Stimulated activated CD4-positive, alpha-beta T cell treated with anti-CD3 and anti-CD28 coated beads, Interleukin-1b, Interleukin-23, amount 100 ng/mL, for 48 hours (primary cell): ENCODE measurements at regions not wholly inside any gene's neighbourhood (a gene's known extent, or its start where the extent isn't known, plus 50 kb on each side); places are given as distances from the start of the nearest gene placed in this dataset.

ENCODE experiments used
- DNase-seq: peaks from one replicate; pipeline ENCODE4 v3.0.0-alpha.2; 2020

DNA sequence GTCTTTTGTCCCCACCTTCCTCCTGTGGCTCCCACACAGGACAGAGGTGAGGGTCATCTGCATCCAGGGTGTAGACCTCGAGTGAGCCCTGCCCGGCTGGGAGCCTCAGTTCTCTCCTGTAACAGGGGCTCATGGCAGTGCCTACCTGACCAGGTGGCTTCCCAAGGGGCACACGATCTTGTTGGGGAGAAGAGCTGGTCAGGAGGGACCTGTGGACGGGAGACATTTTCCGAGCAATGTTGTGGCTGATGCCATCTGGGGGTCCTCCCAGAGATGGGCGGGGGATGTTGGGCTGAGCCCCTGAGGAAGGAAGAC lies 51.9 kb downstream of the CEBPB start:
- DNase-seq = no peak

DNA sequence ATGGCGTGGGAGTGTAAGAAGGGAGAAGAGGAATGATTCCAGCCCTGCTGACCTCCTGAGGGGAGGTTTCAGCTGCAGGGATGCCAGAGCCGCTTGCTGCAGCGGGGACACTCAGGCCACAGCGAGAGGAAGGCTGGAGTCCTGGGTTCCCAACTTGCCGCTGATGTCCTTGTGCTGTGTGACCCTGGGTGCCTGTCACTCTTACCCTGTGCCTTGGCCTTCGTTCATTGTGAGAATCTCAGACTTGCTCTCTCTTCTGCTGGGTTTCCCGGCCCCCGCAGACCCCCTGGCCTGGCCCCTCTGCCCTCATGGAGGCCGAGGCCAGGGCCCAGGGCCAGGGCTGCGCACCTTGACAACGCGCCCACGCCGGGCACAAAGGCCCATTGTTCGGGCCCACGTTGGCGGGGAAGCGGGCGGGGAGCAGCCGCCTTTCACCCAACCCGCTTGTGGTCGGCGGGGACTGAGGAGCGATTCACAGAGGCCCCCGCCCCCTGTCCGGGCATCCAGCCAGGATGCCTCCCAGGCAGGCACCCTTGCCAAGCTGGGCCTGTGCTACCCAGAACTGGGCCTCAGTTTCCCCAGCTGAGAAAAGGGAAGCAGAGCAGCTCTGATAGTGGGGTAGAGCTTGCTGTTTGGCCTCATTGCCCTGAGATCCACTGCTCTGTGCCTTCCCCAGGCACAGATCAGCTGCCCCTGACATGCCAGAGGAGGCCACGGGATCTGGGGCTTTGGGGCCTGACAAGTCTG lies 52.4 kb downstream of the CEBPB start:
- DNase-seq = no peak

DNA sequence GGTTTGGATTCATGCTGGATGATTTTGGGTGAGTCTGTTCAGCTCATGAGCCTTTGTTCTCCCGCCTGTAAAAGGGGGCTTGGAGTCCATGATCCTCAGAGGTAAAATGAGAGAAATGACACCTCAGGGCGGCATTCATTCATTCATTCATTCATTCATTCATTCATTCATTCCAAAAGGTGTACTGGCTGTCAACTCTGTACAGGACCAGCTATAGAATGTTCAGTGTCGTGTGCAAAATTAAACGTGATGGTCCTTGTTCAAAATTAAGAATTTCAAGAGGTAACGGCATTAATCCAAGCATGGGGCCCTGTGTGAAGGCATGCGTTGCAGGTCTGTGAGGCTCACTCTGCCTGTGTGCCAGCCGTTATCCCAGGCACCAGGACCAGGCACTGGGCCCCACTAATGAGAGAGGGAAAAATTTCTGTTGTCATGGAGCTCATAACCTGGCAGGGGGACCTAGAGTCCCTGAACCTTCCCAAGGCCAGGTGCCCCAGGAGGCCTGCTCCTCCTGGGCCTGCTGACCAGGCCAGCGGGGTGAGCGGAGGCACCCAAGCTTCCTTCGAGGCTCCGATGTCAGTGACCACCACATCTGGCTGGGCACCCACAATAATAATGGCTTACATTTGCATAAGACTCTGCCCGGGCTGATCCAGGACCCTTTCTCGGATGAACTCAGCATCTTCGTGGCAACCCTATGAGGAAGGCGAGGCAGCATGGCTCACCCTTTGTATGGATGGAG lies 53.2 kb downstream of the CEBPB start:
- no peak for DNase-seq

GRCh38 chr20:50244352-50245149 lies 53.9 kb downstream of the CEBPB start:
- no peak for DNase-seq

GRCh38 chr20:50245498-50246366 lies 55.1 kb downstream of the CEBPB start:
- no peak for DNase-seq

DNA sequence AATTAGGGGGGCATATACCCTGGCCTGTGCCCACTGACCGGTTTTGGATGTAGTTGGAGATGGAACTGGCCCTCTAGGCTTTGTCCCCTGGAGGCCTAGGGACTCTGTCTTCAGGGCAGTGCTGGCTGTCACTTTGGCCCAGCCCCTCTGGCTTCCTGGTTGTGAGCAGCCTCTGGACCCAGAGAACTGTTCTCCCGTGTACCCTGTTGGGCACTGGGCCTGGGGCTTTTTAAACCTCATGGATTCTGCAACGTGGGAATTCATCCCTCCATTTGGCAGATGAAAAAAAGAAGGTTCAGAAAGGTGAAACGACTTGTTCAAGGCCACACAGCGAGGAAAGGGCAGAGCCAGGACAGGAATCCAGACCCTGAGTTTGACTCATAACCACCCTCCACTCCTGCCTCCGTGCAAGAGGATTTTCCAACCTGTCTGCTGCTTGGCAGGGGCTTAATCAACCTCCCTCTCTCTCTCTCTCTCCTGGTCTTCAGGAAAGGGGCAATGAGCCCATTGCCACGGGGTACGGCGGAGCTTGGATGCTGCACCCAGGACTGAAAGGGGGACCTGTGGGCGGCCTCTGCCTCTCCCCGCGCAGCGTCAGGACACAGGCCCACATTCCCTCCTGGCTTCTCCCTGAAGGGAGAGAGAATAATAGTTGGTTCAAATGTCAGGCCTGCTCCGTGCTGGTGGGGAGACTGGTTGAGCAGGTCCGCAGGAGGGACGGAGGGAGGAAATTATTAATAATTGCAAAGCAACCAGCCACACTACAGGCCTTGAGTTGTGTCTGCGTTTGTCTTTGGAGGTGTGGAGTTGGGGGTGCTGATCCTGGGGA lies 56.0 kb downstream of the CEBPB start:
- no peak for DNase-seq

DNA sequence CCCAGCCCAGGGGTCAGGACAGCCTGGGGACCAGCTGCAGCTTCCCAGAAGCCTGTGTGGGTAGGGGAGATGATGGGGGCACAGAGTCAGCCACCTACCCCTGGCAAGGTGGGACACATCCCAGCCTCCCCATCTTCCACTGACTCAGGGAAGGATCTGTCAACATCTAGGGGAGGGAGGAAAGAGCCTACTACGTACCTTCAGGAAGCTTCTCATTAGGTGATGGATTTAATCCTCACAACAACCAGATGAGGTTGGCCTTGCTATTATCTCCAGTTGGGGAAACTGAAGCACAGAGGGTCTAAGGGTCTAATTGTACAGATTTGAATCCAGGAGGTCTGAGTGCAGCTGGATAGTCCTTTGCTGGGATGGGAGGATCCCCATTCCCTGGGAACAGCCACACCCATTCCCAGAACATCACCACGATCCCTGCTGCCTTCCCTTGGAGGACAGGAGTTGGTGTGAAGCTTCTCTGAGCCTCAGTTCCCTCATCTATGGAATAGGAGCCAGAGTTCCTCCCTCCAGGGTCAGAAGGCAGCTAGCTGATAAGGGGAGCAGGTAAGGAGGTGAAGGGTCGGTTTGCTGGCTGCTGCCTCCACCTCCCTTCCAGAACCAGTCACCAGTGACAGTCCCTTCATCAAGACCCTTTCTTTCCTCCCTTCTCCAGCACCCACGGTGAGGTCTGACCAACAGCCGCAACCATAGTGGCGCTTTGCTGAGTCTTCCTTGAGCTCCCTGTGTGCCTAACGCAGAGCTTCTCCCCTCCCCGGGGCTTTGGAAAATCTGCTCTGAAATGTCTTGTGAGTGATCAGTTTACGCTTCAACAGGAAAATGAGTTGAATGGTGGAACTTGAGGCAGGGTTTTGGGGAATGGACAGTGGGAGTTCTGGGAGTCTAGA lies 56.8 kb downstream of the CEBPB start:
- no peak for DNase-seq

GRCh38 chr20:50248104-50248641 lies 57.5 kb downstream of the CEBPB start:
- no peak for DNase-seq

- no peak for DNase-seq
Measured at GRCh38 chr20:50249447-50250388, 59.1 kb downstream of the CEBPB start.

- no peak for DNase-seq
Measured at GRCh38 chr20:50250679-50251382, 60.2 kb downstream of the CEBPB start.

GRCh38 chr20:50251383-50251748 lies 60.7 kb downstream of the CEBPB start:
- DNase-seq = no peak

DNA sequence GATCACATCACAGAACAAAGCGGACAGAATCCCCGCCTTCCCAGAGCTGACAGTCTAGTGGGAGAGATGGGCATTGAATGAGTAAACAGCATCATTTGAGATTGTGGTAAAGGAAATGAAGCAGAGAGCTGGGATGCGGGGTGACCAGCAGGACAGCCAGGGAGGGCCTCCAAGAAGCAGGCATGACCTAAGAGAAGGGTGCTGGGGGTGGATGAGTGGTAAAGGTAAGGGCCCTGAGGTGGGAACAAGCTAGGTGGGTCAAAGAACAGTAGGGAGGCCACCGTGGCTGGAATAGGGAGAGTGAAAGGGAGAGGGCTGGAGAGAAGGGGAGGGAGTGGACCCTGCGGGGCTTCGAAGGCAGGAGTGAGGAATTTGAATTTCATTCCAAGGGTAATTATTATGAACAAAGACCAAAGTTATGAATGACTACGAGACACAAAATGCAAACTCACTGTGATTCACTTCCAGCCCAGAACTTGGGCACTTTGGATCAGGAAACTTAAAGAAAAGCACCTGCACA lies 61.4 kb downstream of the CEBPB start:
- no peak for DNase-seq

GRCh38 chr20:50252701-50253100 lies 62.1 kb downstream of the CEBPB start:
- no peak for DNase-seq

DNA sequence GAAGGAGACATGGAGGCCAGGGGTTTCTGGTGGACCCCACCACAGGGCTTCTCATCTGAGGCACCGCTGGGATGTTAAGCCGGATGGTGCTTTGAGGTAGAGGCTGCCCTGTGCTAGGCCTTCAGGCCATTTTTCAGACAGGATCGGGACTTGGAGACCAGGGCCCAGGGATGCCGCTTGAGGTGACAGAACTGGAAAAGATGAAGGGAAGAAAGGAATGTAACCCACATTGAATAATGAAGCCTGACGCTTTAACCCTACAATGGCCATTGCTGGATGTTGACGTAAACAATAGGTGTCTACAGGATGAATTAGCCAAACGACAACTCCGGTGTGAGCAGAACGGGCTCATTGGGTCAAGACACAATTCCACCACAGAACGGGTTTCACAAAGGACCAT lies 62.5 kb downstream of the CEBPB start:
- DNase-seq = no peak

GRCh38 chr20:50254466-50255079 lies 63.9 kb downstream of the CEBPB start:
- DNase-seq = no peak

DNA sequence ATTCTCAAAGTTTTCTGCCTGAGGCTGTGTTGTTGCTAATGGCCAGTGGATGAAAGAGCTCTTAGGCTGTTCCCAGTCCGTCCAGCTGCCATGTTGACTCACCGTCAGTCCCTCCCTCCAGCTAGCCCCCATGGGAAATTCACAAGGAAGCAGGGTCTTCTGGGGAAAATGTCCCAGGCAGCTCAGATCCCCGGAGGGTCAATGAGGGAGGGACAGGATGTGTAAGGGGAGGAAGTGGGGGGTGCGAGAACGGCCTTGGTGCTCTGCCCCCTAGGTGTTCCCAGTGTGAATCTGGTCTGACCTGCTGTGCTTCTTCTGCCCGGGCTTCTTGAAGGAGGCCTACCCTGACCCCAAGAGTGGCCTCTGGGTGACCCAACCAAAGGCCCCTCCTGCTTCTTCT lies 65.9 kb downstream of the CEBPB start:
- DNase-seq = no peak

GRCh38 chr20:50257860-50258259 lies 67.2 kb downstream of the CEBPB start:
- DNase-seq = no peak
